Memory B cell (primary cell): ENCODE measurements at regions not wholly inside any gene's neighbourhood (a gene's known extent, or its start where the extent isn't known, plus 50 kb on each side); places are given as distances from the start of the nearest gene placed in this dataset.
A peak's percentile ranks its signal among the peaks of the same experiment; 100 is the strongest.

ENCODE experiments used
- ATAC-seq: fragments of 150-1000 bp; cut with Tn5 transposase; 2 replicates; pipeline ENCODE4 v1.10.0; 2021; ENCODE audit warnings: low read depth, mild to moderate bottlenecking, moderate library complexity
- DNase-seq, 2 donors: peaks; one replicate each; pipeline ENCODE4 v3.0.0; 2022; ENCODE audit warnings: low spot score in 2 of 2
- H3K27ac Mint-ChIP-seq: one replicate; pipeline ENCODE4 v1.8.0; 2022; ENCODE audit warnings: mild to moderate bottlenecking, moderate library complexity, mixed read lengths
- H3K27me3 Mint-ChIP-seq: one replicate; pipeline ENCODE4 v1.8.0; 2022; ENCODE audit warnings: mixed read lengths
- H3K36me3 Mint-ChIP-seq: one replicate; pipeline ENCODE4 v1.8.0; 2022; ENCODE audit warnings: mild to moderate bottlenecking, mixed read lengths
- H3K4me1 Mint-ChIP-seq: one replicate; pipeline ENCODE4 v1.8.0; 2022; ENCODE audit warnings: mixed read lengths
- H3K4me3 Mint-ChIP-seq: one replicate; pipeline ENCODE4 v1.8.0; 2022; ENCODE audit warnings: mild to moderate bottlenecking, moderate library complexity, mixed read lengths
- H3K9me3 Mint-ChIP-seq: one replicate; pipeline ENCODE4 v1.8.0; 2022; ENCODE audit warnings: mixed read lengths

DNA sequence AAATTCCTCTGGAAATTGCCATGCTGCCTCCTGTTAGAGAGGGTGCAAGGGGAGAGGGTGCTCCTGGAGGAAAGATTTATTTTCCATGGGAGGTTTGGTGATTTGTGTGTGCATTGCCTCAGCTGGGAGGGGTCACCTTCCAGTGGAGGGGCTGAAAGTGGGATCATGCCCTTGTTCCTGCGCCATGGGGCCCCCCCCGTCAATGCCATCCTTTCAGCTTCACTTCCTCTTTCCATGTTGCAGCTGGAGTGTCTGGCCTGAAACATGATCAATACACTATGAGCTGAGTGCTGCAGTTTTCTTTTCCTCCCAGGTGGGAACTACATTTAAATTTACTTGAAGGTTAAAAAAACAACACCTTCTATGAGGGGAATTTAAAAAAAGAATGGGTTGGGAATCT is 176.8 kb downstream of the MELK start:
- H3K4me1 Mint-ChIP-seq, result peaks cover 2% of the 10 kb centered on the region
- DNase-seq (no peak), ATAC-seq (peak; percentile 67)
- peaks cover 35% of the 10 kb centered on the region for H3K27me3 Mint-ChIP-seq
- H3K36me3 Mint-ChIP-seq, result no peaks in the 10 kb centered on the region
- H3K9me3 Mint-ChIP-seq, result no peaks in the 10 kb centered on the region
- no peak overlapping the region for H3K4me3 Mint-ChIP-seq
- H3K27ac Mint-ChIP-seq, result no peak overlapping the region

DNA sequence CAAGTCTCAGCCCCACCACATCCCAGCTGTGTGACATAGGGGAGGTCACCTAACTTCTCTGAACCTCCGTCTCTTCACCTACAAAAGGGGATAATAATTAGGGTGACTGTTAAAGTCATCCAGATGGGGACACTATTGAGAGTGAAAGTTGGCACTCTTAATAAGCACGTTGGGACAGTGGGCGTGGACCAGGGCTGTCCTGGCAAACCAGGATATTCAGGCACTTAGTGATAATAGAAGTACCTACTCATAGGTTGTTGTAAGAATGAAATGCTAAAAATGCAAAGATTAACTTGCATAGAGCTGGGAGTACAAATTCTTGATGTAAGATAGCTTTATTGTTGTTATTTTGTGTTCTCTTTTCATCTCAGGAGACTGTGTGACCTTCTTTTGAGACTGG is 177.9 kb downstream of the MELK start:
- H3K36me3 Mint-ChIP-seq, result no peaks in the 10 kb centered on the region
- peaks cover 2% of the 10 kb centered on the region for H3K4me1 Mint-ChIP-seq
- no peak overlapping the region for H3K27ac Mint-ChIP-seq
- DNase-seq (no peak), ATAC-seq (no peak)
- no peak overlapping the region for H3K4me3 Mint-ChIP-seq
- peaks cover 39% of the 10 kb centered on the region for H3K27me3 Mint-ChIP-seq
- H3K9me3 Mint-ChIP-seq, result no peaks in the 10 kb centered on the region

GRCh38 chr9:36755019-36755418 is 182.3 kb downstream of the MELK start:
- Mint-ChIP-seq H3K4me3 (no peak overlapping the region), H3K36me3 (no peaks in the 10 kb centered on the region), H3K4me1 (no peaks in the 10 kb centered on the region), H3K27ac (no peak overlapping the region), H3K27me3 (peaks cover 34% of the 10 kb centered on the region), H3K9me3 (no peaks in the 10 kb centered on the region)
- DNase-seq (no peak), ATAC-seq (no peak)

GRCh38 chr9:36759141-36759540 is 186.4 kb downstream of the MELK start:
- Mint-ChIP-seq H3K36me3 (no peaks in the 10 kb centered on the region), H3K27me3 (peaks cover 32% of the 10 kb centered on the region), H3K4me1 (no peaks in the 10 kb centered on the region), H3K4me3 (no peak overlapping the region), H3K9me3 (no peaks in the 10 kb centered on the region), H3K27ac (no peak overlapping the region)
- no peak for DNase-seq
- no peak for ATAC-seq

DNA sequence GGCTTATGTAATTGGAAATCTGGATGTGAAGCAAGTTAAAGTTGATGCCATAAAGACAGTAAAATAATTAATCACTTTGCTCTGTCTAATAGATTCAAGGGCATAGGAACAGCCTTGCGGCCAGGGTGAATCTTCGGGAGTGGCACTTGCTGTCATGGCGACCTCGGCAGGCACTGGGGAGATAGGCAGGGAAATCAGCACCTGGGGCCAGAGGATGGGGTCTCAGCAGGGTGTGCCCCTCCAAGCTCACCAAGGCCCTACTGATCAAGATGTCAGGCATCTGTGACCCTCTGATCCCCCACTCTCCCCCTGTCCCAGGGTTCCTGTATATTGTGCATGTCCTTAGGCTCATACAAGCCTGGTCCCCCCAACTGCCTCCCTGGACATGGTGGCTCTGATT is 187.3 kb downstream of the MELK start:
- Mint-ChIP-seq H3K4me3 (no peak overlapping the region), H3K9me3 (no peaks in the 10 kb centered on the region)
- DNase-seq, result no peak

GRCh38 chr9:36760667-36761420 is 188.1 kb downstream of the MELK start:
- H3K4me3 Mint-ChIP-seq, result no peak overlapping the region
- H3K27ac Mint-ChIP-seq, result no peak overlapping the region
- H3K4me1 Mint-ChIP-seq, result no peaks in the 10 kb centered on the region
- peaks cover 24% of the 10 kb centered on the region for H3K27me3 Mint-ChIP-seq
- DNase-seq, result no peak
- no peaks in the 10 kb centered on the region for H3K9me3 Mint-ChIP-seq
- no peak for ATAC-seq
- H3K36me3 Mint-ChIP-seq, result no peaks in the 10 kb centered on the region

More for the DNA sequence above, 187.3 kb downstream of the MELK start:
- Mint-ChIP-seq H3K36me3 (no peaks in the 10 kb centered on the region), H3K27ac (no peak overlapping the region), H3K4me1 (no peaks in the 10 kb centered on the region), H3K27me3 (peaks cover 30% of the 10 kb centered on the region)
- no peak for ATAC-seq

GRCh38 chr9:36762958-36763357 is 190.3 kb downstream of the MELK start:
- Mint-ChIP-seq H3K9me3 (peaks cover 2% of the 10 kb centered on the region), H3K27me3 (peaks cover 21% of the 10 kb centered on the region), H3K4me1 (peaks cover 2% of the 10 kb centered on the region), H3K36me3 (no peaks in the 10 kb centered on the region), H3K4me3 (no peak overlapping the region), H3K27ac (no peak overlapping the region)
- DNase-seq (no peak), ATAC-seq (no peak)

DNA sequence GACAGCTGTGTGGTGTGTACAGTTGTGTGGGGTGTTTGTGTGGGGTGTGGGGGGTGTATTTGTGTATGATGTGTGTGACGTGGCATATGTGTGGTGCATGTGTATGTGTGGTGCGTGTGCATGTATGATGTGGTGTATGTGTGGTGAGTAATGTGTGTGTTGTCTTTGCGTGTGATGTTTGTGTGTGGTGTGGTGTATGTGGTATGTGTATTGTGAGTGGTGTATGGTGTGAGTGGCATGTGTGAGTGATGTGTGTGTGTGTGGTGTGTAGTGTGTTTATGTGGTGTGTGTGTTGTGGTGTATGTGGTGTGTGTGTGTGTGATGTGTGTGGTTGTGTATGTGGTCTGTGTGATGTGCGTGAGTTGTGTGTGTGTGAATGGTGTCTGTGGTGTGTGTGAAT is 191.1 kb downstream of the MELK start:
- Mint-ChIP-seq H3K4me1 (peaks cover 2% of the 10 kb centered on the region), H3K27ac (no peak overlapping the region), H3K4me3 (no peak overlapping the region), H3K36me3 (no peaks in the 10 kb centered on the region), H3K27me3 (peaks cover 21% of the 10 kb centered on the region), H3K9me3 (peaks cover 2% of the 10 kb centered on the region)
- ATAC-seq, result no peak
- no peak for DNase-seq

GRCh38 chr9:36764364-36765076 is 191.8 kb downstream of the MELK start:
- Mint-ChIP-seq H3K36me3 (no peaks in the 10 kb centered on the region), H3K27me3 (peaks cover 18% of the 10 kb centered on the region), H3K27ac (no peak overlapping the region), H3K4me1 (peaks cover 2% of the 10 kb centered on the region), H3K4me3 (no peak overlapping the region), H3K9me3 (peaks cover 2% of the 10 kb centered on the region)
- ATAC-seq (no peak), DNase-seq (no peak)

DNA sequence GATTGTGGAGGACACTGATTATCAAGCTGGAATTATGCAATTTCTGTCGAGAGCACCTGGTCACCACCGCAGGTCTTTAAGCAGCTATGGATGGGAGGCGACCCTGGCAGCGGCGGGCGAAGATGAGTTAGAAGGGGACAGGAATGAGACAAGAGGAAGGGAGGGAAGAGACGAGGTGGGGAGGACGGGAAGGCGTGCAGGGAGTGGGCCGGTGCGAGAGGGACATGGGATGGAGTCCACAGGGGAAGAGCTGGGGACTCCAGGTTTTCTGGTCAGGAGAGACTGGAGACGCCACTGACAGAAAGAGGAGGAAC is 192.3 kb downstream of the MELK start:
- Mint-ChIP-seq H3K27ac (no peak overlapping the region), H3K36me3 (no peaks in the 10 kb centered on the region), H3K9me3 (peaks cover 2% of the 10 kb centered on the region), H3K4me1 (peaks cover 2% of the 10 kb centered on the region), H3K4me3 (no peak overlapping the region), H3K27me3 (peaks cover 15% of the 10 kb centered on the region)
- DNase-seq (no peak), ATAC-seq (no peak)

DNA sequence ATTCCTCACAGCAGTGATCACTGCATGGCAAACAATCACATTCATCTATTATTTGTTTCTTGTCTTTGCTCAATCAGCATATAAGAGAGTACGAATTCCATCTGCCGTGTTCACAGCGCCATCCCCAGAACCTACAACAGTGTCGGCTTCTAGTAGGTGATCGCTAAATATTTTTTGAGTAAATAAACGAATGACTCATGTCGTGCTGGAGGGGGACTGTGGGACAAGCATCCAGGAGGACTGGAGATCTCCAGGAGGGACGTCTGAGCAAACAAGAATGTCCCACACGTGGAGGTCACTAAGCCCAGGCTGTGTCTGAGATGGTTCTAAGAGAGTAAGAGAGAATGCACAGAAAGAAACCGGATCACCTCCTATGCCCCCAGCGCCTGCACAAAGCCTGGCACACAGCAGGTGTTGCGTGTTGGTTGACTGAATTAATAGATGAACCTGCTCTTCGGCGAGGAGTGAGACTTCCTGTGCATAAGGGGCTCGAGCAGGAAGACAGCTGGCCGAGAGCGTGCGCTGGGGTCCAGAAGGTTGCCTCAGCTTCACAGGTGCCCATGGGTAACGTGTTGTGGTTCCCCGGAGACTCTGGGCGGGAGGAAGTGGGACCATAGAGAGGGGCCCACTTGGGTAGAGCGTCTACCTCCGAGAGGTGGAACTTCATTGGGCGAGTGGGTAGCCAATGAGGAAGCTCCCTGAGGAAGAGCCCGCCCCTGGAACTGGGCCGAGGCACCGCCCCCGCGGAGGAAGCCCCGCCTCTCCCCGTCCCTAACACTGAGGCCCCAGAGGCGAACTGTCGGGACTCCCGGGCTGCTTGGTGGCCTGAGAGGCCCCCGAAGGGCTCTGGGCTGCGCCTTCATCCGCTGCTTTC is 193.0 kb downstream of the MELK start:
- Mint-ChIP-seq H3K4me3 (no peak overlapping the region), H3K36me3 (no peaks in the 10 kb centered on the region), H3K27ac (no peak overlapping the region), H3K4me1 (peaks cover 2% of the 10 kb centered on the region), H3K9me3 (peaks cover 2% of the 10 kb centered on the region), H3K27me3 (peaks cover 10% of the 10 kb centered on the region)
- DNase-seq, result peak; percentile 89 to 93
- peak; percentile 92 for ATAC-seq

- peaks cover 8% of the 10 kb centered on the region for H3K27me3 Mint-ChIP-seq
- H3K36me3 Mint-ChIP-seq, result peaks cover 2% of the 10 kb centered on the region
- H3K4me1 Mint-ChIP-seq, result peaks cover 8% of the 10 kb centered on the region
- ATAC-seq, result no peak
- peaks cover 2% of the 10 kb centered on the region for H3K9me3 Mint-ChIP-seq
- no peak for DNase-seq
- no peak overlapping the region for H3K27ac Mint-ChIP-seq
- H3K4me3 Mint-ChIP-seq, result no peak overlapping the region
Observed at GRCh38 chr9:36768677-36769076, 196.0 kb downstream of the MELK start.

GRCh38 chr9:36770025-36770424 is 197.3 kb downstream of the MELK start:
- peaks cover 2% of the 10 kb centered on the region for H3K36me3 Mint-ChIP-seq
- DNase-seq, result no peak
- H3K9me3 Mint-ChIP-seq, result peaks cover 2% of the 10 kb centered on the region
- no peak overlapping the region for H3K27ac Mint-ChIP-seq
- no peak for ATAC-seq
- no peak overlapping the region for H3K4me3 Mint-ChIP-seq
- H3K4me1 Mint-ChIP-seq, result peaks cover 8% of the 10 kb centered on the region
- peaks cover 10% of the 10 kb centered on the region for H3K27me3 Mint-ChIP-seq
